Activated CD8-positive, alpha-beta memory T cell treated with anti-CD3 and anti-CD28 coated beads for 36 hours (primary cell): ENCODE measurements at regions not wholly inside any gene's neighbourhood (a gene's known extent, or its start where the extent isn't known, plus 50 kb on each side); places are given as distances from the start of the nearest gene placed in this dataset.
"Not testable (repeated sequence)": the region's sequence is repeated elsewhere in the genome, so short reads cannot be mapped to it uniquely, and the experiment has no call there.

Experiments used
- CTCF ChIA-PET: fragments of 350-600 bp; sonication (Branson Sonifier 250); formaldehyde crosslinking; loops from one replicate; lab custom pipeline; 2021; ENCODE audit warnings: antibody characterized with exemption; lab: Charles Lee
- POLR2A ChIA-PET: fragments of 350-600 bp; sonication (Branson Sonifier 250); formaldehyde crosslinking; loops from one replicate; lab custom pipeline; 2021; ENCODE audit warnings: antibody characterized with exemption; lab: Charles Lee

GRCh38 chr18:68399721-68400120, 315.2 kb downstream of the TMX3 start:
- CTCF ChIA-PET, result no interaction called here
- POLR2A ChIA-PET, result no interaction called here

GRCh38 chr18:68397241-68398035, 317.5 kb downstream of the TMX3 start:
- POLR2A ChIA-PET, result no interaction called here
- CTCF ChIA-PET, result no interaction called here

- POLR2A ChIA-PET, result no interaction called here
- CTCF ChIA-PET, result no interaction called here
Measured at GRCh38 chr18:68394705-68395104, 320.2 kb downstream of the TMX3 start.

GRCh38 chr18:68391801-68392200, 323.1 kb downstream of the TMX3 start:
- POLR2A ChIA-PET, result no interaction called here
- CTCF ChIA-PET, result no interaction called here

GRCh38 chr18:68387246-68387645, 327.7 kb downstream of the TMX3 start:
- ChIA-PET CTCF (no interaction called here), POLR2A (no interaction called here)

- POLR2A ChIA-PET, result not testable (repeated sequence)
Measured at GRCh38 chr18:68383979-68384378, 330.9 kb downstream of the TMX3 start.

GRCh38 chr18:68376926-68377325, 338.0 kb downstream of the TMX3 start:
- CTCF ChIA-PET, result no interaction called here
- POLR2A ChIA-PET, result no interaction called here

More at GRCh38 chr18:68383979-68384378, 330.9 kb downstream of the TMX3 start:
- CTCF ChIA-PET, result not testable (repeated sequence)

- ChIA-PET POLR2A (no interaction called here), CTCF (no interaction called here)
Measured at GRCh38 chr18:68362907-68363306, 352.0 kb downstream of the TMX3 start.

GRCh38 chr18:68355637-68356036, 359.3 kb downstream of the TMX3 start:
- ChIA-PET POLR2A (no interaction called here), CTCF (no interaction called here)

GRCh38 chr18:68354176-68354575, 360.7 kb downstream of the TMX3 start:
- CTCF ChIA-PET, result no interaction called here
- POLR2A ChIA-PET, result no interaction called here

GRCh38 chr18:68342039-68342659, 372.8 kb downstream of the TMX3 start:
- POLR2A ChIA-PET, result no interaction called here
- CTCF ChIA-PET, result no interaction called here

- ChIA-PET CTCF (no interaction called here), POLR2A (no interaction called here)
Measured at GRCh38 chr18:68340606-68341005, 374.3 kb downstream of the TMX3 start.

- ChIA-PET CTCF (no interaction called here), POLR2A (no interaction called here)
Measured at GRCh38 chr18:68330658-68331057, 384.2 kb downstream of the TMX3 start.

GRCh38 chr18:68323921-68324320, 391.0 kb downstream of the TMX3 start:
- ChIA-PET CTCF (no interaction called here), POLR2A (no interaction called here)

GRCh38 chr18:68316636-68317035, 398.3 kb downstream of the TMX3 start:
- CTCF ChIA-PET, result no interaction called here
- POLR2A ChIA-PET, result no interaction called here

- ChIA-PET CTCF (no interaction called here), POLR2A (no interaction called here)
Measured at GRCh38 chr18:68314403-68314802, 400.5 kb downstream of the TMX3 start.

- ChIA-PET POLR2A (no interaction called here), CTCF (no interaction called here)
Measured at GRCh38 chr18:68301441-68301840, 413.5 kb downstream of the TMX3 start.

GRCh38 chr18:68299906-68300305, 415.0 kb downstream of the TMX3 start:
- ChIA-PET POLR2A (no interaction called here), CTCF (no interaction called here)

GRCh38 chr18:68298330-68298729, 416.6 kb downstream of the TMX3 start:
- ChIA-PET CTCF (no interaction called here), POLR2A (no interaction called here)

GRCh38 chr18:68288408-68288807, 426.5 kb downstream of the TMX3 start:
- POLR2A ChIA-PET, result no interaction called here
- CTCF ChIA-PET, result no interaction called here

GRCh38 chr18:68284236-68284780, 430.6 kb downstream of the TMX3 start:
- ChIA-PET POLR2A (no interaction called here), CTCF (no interaction called here)
